Astrocyte (in vitro differentiated cells and primary cell): ENCODE measurements at regions not wholly inside any gene's neighbourhood (a gene's known extent, or its start where the extent isn't known, plus 50 kb on each side); places are given as distances from the start of the nearest gene placed in this dataset.

ENCODE experiments used
- DNase-seq: peaks from one replicate; pipeline ENCODE4 v3.0.0-alpha.2; 2010; ENCODE audit warnings: low read depth
- FAIRE-seq: peaks from 2 replicates; lab custom pipeline; 2011; peaks lifted over from hg19 to GRCh38; lab: Jason Lieb, UNC
- H2AFZ ChIP-seq: 2 replicates; pipeline ENCODE4 v1.6.0; 2012; ENCODE audit warnings: low read depth, low read length, inconsistent platforms
- H3K27ac ChIP-seq: 2 replicates; pipeline ENCODE4 v1.5.1; 2011; ENCODE audit warnings: low read depth, low read length, inconsistent platforms
- H3K27me3 ChIP-seq: 2 replicates; pipeline ENCODE4 v1.6.0; 2011; ENCODE audit warnings: low read length, inconsistent platforms; ENCODE audit not compliant: insufficient read depth
- H3K36me3 ChIP-seq: 2 replicates; pipeline ENCODE4 v1.5.1; 2011; ENCODE audit warnings: low read length, inconsistent platforms; ENCODE audit not compliant: insufficient read depth
- H3K4me1 ChIP-seq: 2 replicates; pipeline ENCODE4 v1.5.1; 2011; ENCODE audit warnings: low read length, inconsistent platforms; ENCODE audit not compliant: insufficient read depth
- H3K4me2 ChIP-seq: 2 replicates; pipeline ENCODE4 v1.6.0; 2012; ENCODE audit warnings: low read length, inconsistent platforms
- H3K4me3 ChIP-seq: 2 replicates; pipeline ENCODE4 v1.5.1; 2011; ENCODE audit warnings: low read depth, mild to moderate bottlenecking, low read length, inconsistent platforms; ENCODE audit not compliant: insufficient read depth
- H3K79me2 ChIP-seq: 2 replicates; pipeline ENCODE4 v1.6.0; 2012; ENCODE audit warnings: mild to moderate bottlenecking, low read length, inconsistent platforms; ENCODE audit not compliant: insufficient read depth
- H3K9ac ChIP-seq: 2 replicates; pipeline ENCODE4 v1.6.0; 2012; ENCODE audit warnings: mild to moderate bottlenecking, low read length, inconsistent platforms
- H3K9me3 ChIP-seq: 2 replicates; pipeline ENCODE4 v1.5.1; 2012; ENCODE audit warnings: low read depth, mild to moderate bottlenecking, low read length, inconsistent platforms; ENCODE audit not compliant: insufficient read depth
- H4K20me1 ChIP-seq: 2 replicates; pipeline ENCODE4 v1.6.0; 2012; ENCODE audit warnings: low read length, inconsistent platforms; ENCODE audit not compliant: insufficient read depth
- H3K27ac Mint-ChIP-seq: one replicate; pipeline ENCODE4 v1.8.0; 2021; ENCODE audit warnings: mild to moderate bottlenecking, mixed read lengths; ENCODE audit not compliant: unreplicated experiment
- H3K27me3 Mint-ChIP-seq: one replicate; pipeline ENCODE4 v1.8.0; 2021; ENCODE audit warnings: low read depth, mixed read lengths; ENCODE audit not compliant: unreplicated experiment
- H3K36me3 Mint-ChIP-seq: one replicate; pipeline ENCODE4 v1.8.0; 2021; ENCODE audit warnings: low read depth, mixed read lengths; ENCODE audit not compliant: unreplicated experiment
- H3K4me1 Mint-ChIP-seq: one replicate; pipeline ENCODE4 v1.8.0; 2021; ENCODE audit warnings: low read depth, mixed read lengths; ENCODE audit not compliant: unreplicated experiment
- H3K4me3 Mint-ChIP-seq: one replicate; pipeline ENCODE4 v1.8.0; 2021; ENCODE audit warnings: mild to moderate bottlenecking, moderate library complexity, mixed read lengths; ENCODE audit not compliant: unreplicated experiment
- H3K9me3 Mint-ChIP-seq: one replicate; pipeline ENCODE4 v1.8.0; 2021; ENCODE audit warnings: mild to moderate bottlenecking, mixed read lengths; ENCODE audit not compliant: unreplicated experiment
- CTCF ChIP-seq: IDR thresholded peaks from 2 replicates; pipeline ENCODE4 v1.5.1; 2011; ENCODE audit warnings: low read depth, mild to moderate bottlenecking, inconsistent platforms, low read length, moderate library complexity; ENCODE audit not compliant: insufficient read depth
- EZH2 ChIP-seq: IDR thresholded peaks from 2 replicates; pipeline ENCODE4 v1.6.1; 2012; ENCODE audit warnings: mild to moderate bottlenecking, low read length, inconsistent platforms; ENCODE audit not compliant: insufficient read depth

GRCh38 chr9:24766081-24766480 lies 220.4 kb upstream of the IZUMO3 start:
- no peaks in the 10 kb centered on the region for H3K36me3 Mint-ChIP-seq
- no peaks in the 10 kb centered on the region for H3K79me2 ChIP-seq
- no peak overlapping the region for H3K27ac ChIP-seq
- H3K4me2 ChIP-seq, result no peak overlapping the region
- H3K27me3 ChIP-seq, result no peaks in the 10 kb centered on the region
- H3K36me3 ChIP-seq, result no peaks in the 10 kb centered on the region
- H3K4me1 Mint-ChIP-seq, result no peaks in the 10 kb centered on the region
- H3K4me3 Mint-ChIP-seq, result no peak overlapping the region
- H3K27ac Mint-ChIP-seq, result no peak overlapping the region
- H3K9me3 ChIP-seq, result no peaks in the 10 kb centered on the region
- no peaks in the 10 kb centered on the region for H3K4me1 ChIP-seq
- no peak for TF ChIP-seq CTCF
- TF ChIP-seq EZH2, result no peak
- H3K9ac ChIP-seq, result no peak overlapping the region
- DNase-seq, result no peak
- no peaks in the 10 kb centered on the region for H4K20me1 ChIP-seq
- no peak for FAIRE-seq
- H3K9me3 Mint-ChIP-seq, result peaks cover 3% of the 10 kb centered on the region
- no peaks in the 10 kb centered on the region for H3K27me3 Mint-ChIP-seq
- no peak overlapping the region for H3K4me3 ChIP-seq
- H2AFZ ChIP-seq, result no peak overlapping the region

- no peaks in the 10 kb centered on the region for H4K20me1 ChIP-seq
- H3K4me1 ChIP-seq, result no peaks in the 10 kb centered on the region
- Mint-ChIP-seq H3K4me3 (no peak overlapping the region), H3K27me3 (no peaks in the 10 kb centered on the region), H3K36me3 (no peaks in the 10 kb centered on the region), H3K9me3 (peaks cover 3% of the 10 kb centered on the region), H3K4me1 (no peaks in the 10 kb centered on the region), H3K27ac (no peak overlapping the region)
- no peak overlapping the region for H3K9ac ChIP-seq
- H2AFZ ChIP-seq, result no peak overlapping the region
- no peaks in the 10 kb centered on the region for H3K27me3 ChIP-seq
- H3K27ac ChIP-seq, result no peak overlapping the region
- FAIRE-seq (no peak), DNase-seq (no peak)
- no peak for TF ChIP-seq EZH2
- H3K36me3 ChIP-seq, result no peaks in the 10 kb centered on the region
- H3K79me2 ChIP-seq, result no peaks in the 10 kb centered on the region
- no peak overlapping the region for H3K4me2 ChIP-seq
- H3K9me3 ChIP-seq, result no peaks in the 10 kb centered on the region
- no peak overlapping the region for H3K4me3 ChIP-seq
Measured at GRCh38 chr9:24765025-24765756, 219.5 kb upstream of the IZUMO3 start.

GRCh38 chr9:24738421-24738961 lies 192.8 kb upstream of the IZUMO3 start:
- H3K9me3 Mint-ChIP-seq, result peaks cover 6% of the 10 kb centered on the region
- H3K27me3 Mint-ChIP-seq, result no peaks in the 10 kb centered on the region
- H3K9me3 ChIP-seq, result no peaks in the 10 kb centered on the region
- no peak for TF ChIP-seq CTCF
- TF ChIP-seq EZH2, result no peak
- H3K4me1 ChIP-seq, result no peaks in the 10 kb centered on the region
- no peak overlapping the region for H3K27ac ChIP-seq
- no peaks in the 10 kb centered on the region for H3K4me1 Mint-ChIP-seq
- no peaks in the 10 kb centered on the region for H3K27me3 ChIP-seq
- H3K4me3 ChIP-seq, result no peak overlapping the region
- H3K79me2 ChIP-seq, result no peaks in the 10 kb centered on the region
- H4K20me1 ChIP-seq, result no peaks in the 10 kb centered on the region
- no peak overlapping the region for H3K4me2 ChIP-seq
- no peaks in the 10 kb centered on the region for H3K36me3 Mint-ChIP-seq
- H3K4me3 Mint-ChIP-seq, result no peak overlapping the region
- FAIRE-seq, result no peak
- no peak overlapping the region for H3K27ac Mint-ChIP-seq
- no peak overlapping the region for H3K9ac ChIP-seq
- DNase-seq, result no peak
- H2AFZ ChIP-seq, result no peak overlapping the region
- no peaks in the 10 kb centered on the region for H3K36me3 ChIP-seq
